GM13977 (cell line): ENCODE measurements at regions not wholly inside any gene's neighbourhood (a gene's known extent, or its start where the extent isn't known, plus 50 kb on each side); places are given as distances from the start of the nearest gene placed in this dataset.

Experiments
- DNase-seq: peaks from one replicate; pipeline ENCODE4 v3.0.0; 2012; ENCODE audit warnings: low spot score
- in situ Hi-C: fragments of 300-500 bp; cut with MboI; formaldehyde crosslinking; loops from one replicate; pipeline ENCODE4 v1.12.0; 2022; ENCODE audit warnings: low sequenced_read_pairs, low pct_unique_long_range_greater_than_20kb, mixed read lengths, inconsistent platforms; ENCODE audit not compliant: unreplicated experiment
- TF ChIP-seq, protein P1 (sequence below): IDR thresholded peaks from 2 replicates; pipeline ENCODE4 v1.5.1; 2012; ENCODE audit warnings: mild to moderate bottlenecking, control low read depth; ENCODE audit not compliant: insufficient read depth; ENCODE audit errors: extremely low read depth, missing control alignments

DNA sequence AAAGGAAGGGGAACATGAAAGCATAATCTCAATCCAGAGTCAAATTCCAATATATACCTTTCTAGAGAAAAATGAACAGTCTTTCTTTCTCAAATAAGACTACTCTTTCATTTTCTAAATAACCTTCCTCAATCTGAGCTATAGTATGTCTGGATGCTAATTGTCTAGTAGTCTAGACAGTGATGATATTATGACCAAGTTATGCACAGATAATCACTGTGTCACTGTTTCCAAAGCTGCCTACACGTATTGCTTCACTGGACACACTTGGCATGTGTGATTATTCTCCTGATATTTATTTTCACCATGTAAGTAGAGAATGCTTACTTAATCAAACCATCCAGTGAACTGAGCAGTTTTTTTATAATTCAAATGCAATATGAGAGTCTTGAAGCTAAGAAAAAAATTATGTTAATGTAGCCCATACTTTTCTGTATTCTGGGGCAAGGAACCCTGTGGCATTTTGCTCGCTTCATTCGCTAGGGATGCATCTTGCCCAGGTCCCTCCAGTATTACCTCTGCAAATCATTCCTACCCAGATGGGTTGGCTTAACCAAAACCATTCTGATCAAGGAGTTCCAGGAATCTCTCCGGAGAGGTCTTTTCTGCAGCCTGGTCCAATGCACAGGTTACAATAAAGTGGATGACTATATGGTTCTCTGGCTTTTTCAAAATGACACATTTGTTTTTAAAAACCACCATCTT, 303.1 kb upstream of the RUNX1 start:
- DNase-seq, result no peak
- in situ Hi-C loops, result no loop called here

DNA sequence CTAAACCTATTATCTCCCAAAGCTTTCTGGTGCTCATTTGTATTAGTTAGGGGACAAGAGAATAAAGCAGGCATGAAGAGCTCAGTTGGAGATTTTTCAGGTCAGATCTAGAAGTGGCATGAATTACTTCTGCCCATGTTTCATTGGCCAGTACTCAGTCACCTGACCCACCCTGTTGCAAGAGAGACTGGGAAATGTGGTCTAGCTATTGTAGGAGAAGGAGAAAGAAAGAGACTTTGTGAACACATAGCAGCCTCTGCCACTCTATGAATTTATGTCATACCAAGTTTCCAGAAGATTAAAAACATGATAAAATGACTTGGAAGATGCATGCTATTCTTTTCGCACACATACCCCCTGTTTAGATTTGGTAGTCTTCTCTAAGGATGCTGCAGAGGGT, 302.3 kb upstream of the RUNX1 start:
- TF ChIP-seq, protein P1, sequence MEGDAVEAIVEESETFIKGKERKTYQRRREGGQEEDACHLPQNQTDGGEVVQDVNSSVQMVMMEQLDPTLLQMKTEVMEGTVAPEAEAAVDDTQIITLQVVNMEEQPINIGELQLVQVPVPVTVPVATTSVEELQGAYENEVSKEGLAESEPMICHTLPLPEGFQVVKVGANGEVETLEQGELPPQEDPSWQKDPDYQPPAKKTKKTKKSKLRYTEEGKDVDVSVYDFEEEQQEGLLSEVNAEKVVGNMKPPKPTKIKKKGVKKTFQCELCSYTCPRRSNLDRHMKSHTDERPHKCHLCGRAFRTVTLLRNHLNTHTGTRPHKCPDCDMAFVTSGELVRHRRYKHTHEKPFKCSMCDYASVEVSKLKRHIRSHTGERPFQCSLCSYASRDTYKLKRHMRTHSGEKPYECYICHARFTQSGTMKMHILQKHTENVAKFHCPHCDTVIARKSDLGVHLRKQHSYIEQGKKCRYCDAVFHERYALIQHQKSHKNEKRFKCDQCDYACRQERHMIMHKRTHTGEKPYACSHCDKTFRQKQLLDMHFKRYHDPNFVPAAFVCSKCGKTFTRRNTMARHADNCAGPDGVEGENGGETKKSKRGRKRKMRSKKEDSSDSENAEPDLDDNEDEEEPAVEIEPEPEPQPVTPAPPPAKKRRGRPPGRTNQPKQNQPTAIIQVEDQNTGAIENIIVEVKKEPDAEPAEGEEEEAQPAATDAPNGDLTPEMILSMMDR, result no peak
- DNase-seq, result no peak
- in situ Hi-C loops, result no loop called here

More for the DNA sequence above, 303.1 kb upstream of the RUNX1 start:
- TF ChIP-seq, protein P1, result no peak

DNA sequence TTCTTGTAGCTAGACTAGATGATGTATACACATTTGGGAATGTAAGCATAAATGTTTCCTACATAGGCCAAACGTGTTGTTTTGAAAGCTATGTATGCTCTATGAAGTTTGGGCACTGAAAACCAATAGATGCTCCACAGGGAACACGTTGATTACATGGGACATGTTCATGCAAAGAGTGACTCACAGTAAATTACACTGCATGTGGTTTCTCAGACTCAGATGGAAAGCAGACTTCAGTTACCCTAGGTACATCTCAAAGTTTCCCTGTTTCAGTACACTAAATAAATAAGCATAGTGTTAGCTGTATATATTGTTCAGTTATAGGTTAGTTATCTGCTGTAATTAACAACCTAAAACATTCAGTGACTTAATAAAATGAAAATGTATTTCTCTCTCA, 301.9 kb upstream of the RUNX1 start:
- DNase-seq, result no peak
- in situ Hi-C loops, result no loop called here
- TF ChIP-seq, protein P1, result no peak

DNA sequence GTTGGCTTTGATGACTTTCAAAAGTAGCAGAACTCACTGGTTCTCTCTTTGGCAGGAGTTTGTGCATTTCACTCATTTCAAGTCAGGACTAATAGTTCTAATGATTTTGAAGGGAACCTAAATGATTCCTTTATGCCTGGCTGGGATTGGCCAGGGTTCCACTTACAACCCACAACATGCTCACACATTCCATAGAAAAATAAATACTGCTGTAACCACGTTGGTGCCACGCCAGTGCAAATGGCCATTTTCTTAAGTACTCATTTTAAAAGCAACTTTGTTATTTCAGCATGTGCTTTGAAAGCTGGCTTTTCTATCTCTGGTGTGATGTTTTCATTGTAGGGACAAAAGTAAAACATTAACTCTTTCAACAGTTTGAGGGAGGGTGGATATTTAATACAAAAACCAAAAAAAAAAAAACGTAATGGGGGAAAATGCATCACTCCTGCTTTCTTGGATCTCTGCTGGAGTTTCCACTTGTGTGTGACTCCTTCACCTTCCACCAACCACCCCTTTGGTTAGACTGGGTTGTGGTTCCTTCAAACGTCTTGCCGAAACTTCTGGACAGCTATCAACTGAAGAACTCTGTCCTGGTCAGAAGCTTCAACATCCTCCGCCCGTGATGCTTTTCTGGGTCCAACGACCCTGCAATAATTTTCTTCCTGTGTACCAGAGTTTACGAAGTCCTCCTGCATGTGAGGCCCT, 300.4 kb upstream of the RUNX1 start:
- TF ChIP-seq, protein P1, result no peak
- in situ Hi-C loops, result no loop called here

DNA sequence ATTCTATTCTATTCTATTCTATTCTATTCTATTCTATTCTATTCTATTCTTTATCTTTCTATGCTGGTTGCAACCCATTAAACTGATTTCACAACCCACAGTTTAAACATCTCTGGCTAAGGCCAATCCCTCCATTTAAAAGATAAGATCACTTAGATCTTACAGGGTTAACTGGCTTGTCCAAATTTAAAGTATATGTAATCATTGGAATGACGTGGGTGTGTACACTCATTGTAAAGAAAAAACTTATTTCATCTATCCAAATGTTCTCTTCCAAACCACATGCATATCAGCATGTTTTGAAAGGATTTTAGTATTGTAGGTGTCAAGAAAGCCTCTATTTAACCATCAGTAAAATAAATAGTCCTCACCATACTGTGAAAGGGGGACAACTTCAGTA, 299.6 kb upstream of the RUNX1 start:
- DNase-seq, result no peak
- TF ChIP-seq, protein P1, result no peak
- in situ Hi-C loops, result no loop called here

More for the DNA sequence above, 300.4 kb upstream of the RUNX1 start:
- no peak for DNase-seq

DNA sequence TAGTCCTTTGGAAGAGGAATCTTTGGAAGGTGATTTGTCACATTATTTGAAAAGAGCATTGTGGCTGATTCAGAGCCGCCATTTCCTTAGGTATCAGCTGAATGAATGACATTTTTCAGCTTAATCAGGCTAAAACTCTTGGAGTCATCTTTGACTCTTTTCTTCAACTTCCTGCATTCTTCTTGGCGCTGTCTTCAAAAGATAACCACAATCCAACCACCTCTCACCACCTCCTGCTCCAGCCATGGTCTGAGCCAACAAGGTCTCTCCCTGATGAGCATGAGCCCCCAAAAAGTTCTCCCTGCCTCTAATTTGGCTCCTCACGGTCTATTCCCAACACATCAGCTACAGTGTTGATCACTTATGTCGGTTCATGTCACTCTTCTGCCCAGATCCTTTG, 297.6 kb upstream of the RUNX1 start:
- no peak for DNase-seq
- in situ Hi-C loops, result no loop called here

More for the DNA sequence above, 297.6 kb upstream of the RUNX1 start:
- TF ChIP-seq, protein P1, result no peak
